Epithelial cell of proximal tubule (primary cell): ENCODE measurements at regions not wholly inside any gene's neighbourhood (a gene's known extent, or its start where the extent isn't known, plus 50 kb on each side); places are given as distances from the start of the nearest gene placed in this dataset.
"Not testable (repeated sequence)": the region's sequence is repeated elsewhere in the genome, so short reads cannot be mapped to it uniquely, and the experiment has no call there.

Source experiments
- DNase-seq: peaks from one replicate; pipeline ENCODE4 v3.0.0-alpha.2; 2011; ENCODE audit warnings: low read depth
- H3K4me3 ChIP-seq: 2 replicates; pipeline ENCODE4 v1.5.1; 2011; ENCODE audit warnings: low read depth, mild to moderate bottlenecking, low read length
- CTCF ChIP-seq: conservative IDR thresholded peaks from 2 replicates; pipeline ENCODE4 v1.5.1; 2012; ENCODE audit warnings: low read depth, mild to moderate bottlenecking, low read length

- DNase-seq, result no peak
- TF ChIP-seq CTCF, result no peak
These were observed 413.8 kb upstream of the NFIA start for GRCh38 chr1:60668585-60668984.

GRCh38 chr1:60665311-60665710, 417.1 kb upstream of the NFIA start:
- no peak for TF ChIP-seq CTCF
- no peak for DNase-seq
- no peak overlapping the region for H3K4me3 ChIP-seq

More at GRCh38 chr1:60668585-60668984, 413.8 kb upstream of the NFIA start:
- no peak overlapping the region for H3K4me3 ChIP-seq

- no peak for DNase-seq
- no peak overlapping the region for H3K4me3 ChIP-seq
- TF ChIP-seq CTCF, result no peak
These were observed 418.2 kb upstream of the NFIA start for GRCh38 chr1:60664086-60664625.

- TF ChIP-seq CTCF, result no peak
- H3K4me3 ChIP-seq, result no peak overlapping the region
- DNase-seq, result no peak
These were observed 419.8 kb upstream of the NFIA start for GRCh38 chr1:60662486-60663044.

GRCh38 chr1:60657926-60658325, 424.4 kb upstream of the NFIA start:
- no peak overlapping the region for H3K4me3 ChIP-seq
- no peak for DNase-seq
- no peak for TF ChIP-seq CTCF

GRCh38 chr1:60655679-60656355, 426.5 kb upstream of the NFIA start:
- no peak for DNase-seq
- no peak for TF ChIP-seq CTCF
- no peak overlapping the region for H3K4me3 ChIP-seq

GRCh38 chr1:60640033-60640551, 442.3 kb upstream of the NFIA start:
- not testable (repeated sequence) for DNase-seq, H3K4me3 ChIP-seq
